ENCODE measurements at regions not wholly inside any gene's neighbourhood (a gene's known extent, or its start where the extent isn't known, plus 50 kb on each side); places are given as distances from the start of the nearest gene placed in this dataset.
A peak's percentile ranks its signal among the peaks of the same experiment; 100 is the strongest.

GRCh38 chr4:30268370-30268769, 451.8 kb upstream of the PCDH7 start:
- TF ChIP-seq CTCF (conservative IDR thresholded peaks at IDR 0.05) = no peak
- H3K27ac ChIP-seq = no peak overlapping the region

GRCh38 chr4:30269850-30270249, 450.3 kb upstream of the PCDH7 start:
- no peak overlapping the region for H3K27ac ChIP-seq
- TF ChIP-seq CTCF (conservative IDR thresholded peaks at IDR 0.05) = peak; percentile 82

- TF ChIP-seq CTCF (conservative IDR thresholded peaks at IDR 0.05) = no peak
- no peak overlapping the region for H3K27ac ChIP-seq
Observed at GRCh38 chr4:30281986-30282385, 438.2 kb upstream of the PCDH7 start.

- no peak for TF ChIP-seq CTCF (conservative IDR thresholded peaks at IDR 0.05)
Observed at GRCh38 chr4:30283336-30283735, 436.8 kb upstream of the PCDH7 start.

GRCh38 chr4:30294295-30294694, 425.9 kb upstream of the PCDH7 start:
- no peak for TF ChIP-seq CTCF (conservative IDR thresholded peaks at IDR 0.05)
- H3K27ac ChIP-seq = no peak overlapping the region

More at GRCh38 chr4:30283336-30283735, 436.8 kb upstream of the PCDH7 start:
- H3K27ac ChIP-seq = no peak overlapping the region

GRCh38 chr4:30295652-30296051, 424.5 kb upstream of the PCDH7 start:
- no peak overlapping the region for H3K27ac ChIP-seq

GRCh38 chr4:30314001-30314400, 406.2 kb upstream of the PCDH7 start:
- no peak for TF ChIP-seq CTCF (conservative IDR thresholded peaks at IDR 0.05)
- H3K27ac ChIP-seq = no peak overlapping the region

More at GRCh38 chr4:30295652-30296051, 424.5 kb upstream of the PCDH7 start:
- TF ChIP-seq CTCF (conservative IDR thresholded peaks at IDR 0.05) = no peak

Data from VCaP (cell line).